SK-N-SH (cell line): ENCODE measurements at regions not wholly inside any gene's neighbourhood (a gene's known extent, or its start where the extent isn't known, plus 50 kb on each side); places are given as distances from the start of the nearest gene placed in this dataset.

Experiments used
- CTCF ChIA-PET: fragments of 300-600, 350-600 bp; formaldehyde crosslinking; extraction: SDS; loops from one replicate; lab custom pipeline; 2021; lab: Yijun Ruan, JAX
- POLR2A ChIA-PET: fragments of 350-600 bp; sonication (Branson Sonifier 250); formaldehyde crosslinking; extraction: SDS; loops from one replicate; lab custom pipeline; 2020; ENCODE audit warnings: antibody characterized with exemption, inconsistent platforms; lab: Yijun Ruan, JAX
- DNase-seq: peaks from one replicate; pipeline ENCODE4 v3.0.0; 2012
- H2AFZ ChIP-seq: fragments of 200-600 bp; sonication (generic); 2 replicates; pipeline ENCODE4 v1.8.1; 2016; ENCODE audit warnings: antibody characterized with exemption, mild to moderate bottlenecking, low read depth
- H3F3A ChIP-seq: fragments of 200-600 bp; sonication (generic); replicated peaks from 2 replicates; pipeline ENCODE3; 2016; ENCODE audit warnings: antibody characterized with exemption, mild to moderate bottlenecking; ENCODE audit not compliant: insufficient read depth
- H3K27ac ChIP-seq, 2 experiments: fragments of 200-500 bp in 1 of 2; fragments of 200-600 bp in 1 of 2; sonication (Bioruptor generic) in 1 of 2; sonication (generic), shearing (Covaris generic) in 1 of 2; 2 replicates each; pipeline versions ENCODE4 v1.5.1 to v1.6.1; 2014 to 2016; ENCODE audit warnings: low read depth in 2 of 2, inconsistent platforms in 1 of 2, low read length in 1 of 2, mild to moderate bottlenecking in 1 of 2, mixed read lengths in 1 of 2
- H3K27me3 ChIP-seq: fragments of 200-600 bp; sonication (generic), shearing (Covaris generic); 2 replicates; pipeline ENCODE4 v1.6.1; 2016; ENCODE audit warnings: mixed run types; ENCODE audit not compliant: insufficient read depth
- H3K36me3 ChIP-seq, 2 experiments: fragments of 200-500 bp in 1 of 2; fragments of 200-600 bp in 1 of 2; sonication (Bioruptor generic) in 1 of 2; sonication (generic) in 1 of 2; replicated peaks in 1 of 2; 2 replicates each; pipeline versions ENCODE3 to v1.5.1; 2014 to 2016; ENCODE audit warnings: low read length in 1 of 2, mild to moderate bottlenecking in 1 of 2; ENCODE audit not compliant: insufficient read depth in 2 of 2, control insufficient read depth in 1 of 2
- H3K4me1 ChIP-seq, 2 experiments: fragments of 200-500 bp in 1 of 2; fragments of 200-600 bp in 1 of 2; sonication (Bioruptor generic) in 1 of 2; sonication (generic), shearing (Covaris generic) in 1 of 2; 2 replicates each; pipeline versions ENCODE4 v1.5.1 to v1.6.1; 2014 to 2016; ENCODE audit warnings: low read depth in 1 of 2, low read length in 1 of 2, mixed run types in 1 of 2; ENCODE audit not compliant: insufficient read depth in 2 of 2, control insufficient read depth in 1 of 2
- H3K4me2 ChIP-seq: fragments of 200-600 bp; sonication (generic), shearing (Covaris generic); 2 replicates; pipeline ENCODE4 v1.6.1; 2017; ENCODE audit warnings: mixed run types
- H3K4me3 ChIP-seq, 2 experiments: fragments of 200-500 bp in 1 of 2; fragments of 200-600 bp in 1 of 2; sonication (Bioruptor generic) in 1 of 2; sonication (generic), shearing (Covaris generic) in 1 of 2; 2 replicates each; pipeline versions ENCODE4 v1.5.1 to v1.8.1; 2014 to 2016; ENCODE audit warnings: low read depth in 2 of 2, inconsistent platforms in 1 of 2, low read length in 1 of 2, mild to moderate bottlenecking in 1 of 2, mixed read lengths in 1 of 2, moderate library complexity in 1 of 2
- H3K79me2 ChIP-seq: fragments of 200-600 bp; sonication (generic); 2 replicates; pipeline ENCODE4 v1.8.1; 2017; ENCODE audit warnings: mild to moderate bottlenecking; ENCODE audit not compliant: insufficient read depth
- H3K9ac ChIP-seq: fragments of 200-600 bp; sonication (generic); 2 replicates; pipeline ENCODE4 v1.6.1; 2017; ENCODE audit warnings: mixed run types
- H3K9me2 ChIP-seq: fragments of 200-600 bp; sonication (generic); 2 replicates; pipeline ENCODE4 v1.6.1; 2017; ENCODE audit warnings: mixed run types
- H3K9me3 ChIP-seq: fragments of 200-600 bp; sonication (generic); 2 replicates; pipeline ENCODE4 v1.6.1; 2017; ENCODE audit warnings: mixed run types, mild to moderate bottlenecking, moderate library complexity
- H4K20me1 ChIP-seq: fragments of 200-600 bp; sonication (generic); 2 replicates; pipeline ENCODE4 v1.6.1; 2017; ENCODE audit warnings: mild to moderate bottlenecking, mixed run types; ENCODE audit not compliant: insufficient read depth
- EP300 ChIP-seq, 2 experiments: IDR thresholded peaks; 2 replicates each; pipeline versions ENCODE4 v1.4.0 to v1.6.1; 2012; ENCODE audit warnings: borderline replicate concordance in 1 of 2, low read depth in 1 of 2, low read length in 1 of 2
- FOSL2 ChIP-seq: IDR thresholded peaks from 2 replicates; pipeline ENCODE4 v1.4.0; 2012; ENCODE audit warnings: low read depth, mild to moderate bottlenecking, moderate library complexity, borderline replicate concordance
- FOXJ3 ChIP-seq: sonication (generic); formaldehyde crosslinking; IDR thresholded peaks from 2 replicates; pipeline ENCODE4 v1.5.1; 2020; ENCODE audit warnings: mild to moderate bottlenecking, missing genetic modification reagents
- FOXM1 ChIP-seq: IDR thresholded peaks from 2 replicates; pipeline ENCODE4 v1.4.0; 2012; ENCODE audit warnings: low read depth, mild to moderate bottlenecking
- GATA2 ChIP-seq: sonication (generic); formaldehyde crosslinking; IDR thresholded peaks from 2 replicates; pipeline ENCODE4 v1.5.0; 2020; ENCODE audit warnings: mild to moderate bottlenecking, missing genetic modification reagents
- IRF3 ChIP-seq: fragments of 150-350 bp; IDR thresholded peaks from 2 replicates; pipeline ENCODE4 v1.6.1; 2016; ENCODE audit warnings: mild to moderate bottlenecking, low read depth, low read length
- JUND ChIP-seq: IDR thresholded peaks from 2 replicates; pipeline ENCODE4 v1.4.0; 2012
- MAX ChIP-seq: IDR thresholded peaks from 2 replicates; pipeline ENCODE4 v1.4.0; 2012; ENCODE audit warnings: low read depth
- MXI1 ChIP-seq: IDR thresholded peaks from 2 replicates; pipeline ENCODE4 v1.6.1; 2012; ENCODE audit warnings: mild to moderate bottlenecking, low read depth, low read length, improper control_type of control experiment
- RAD21 ChIP-seq: IDR thresholded peaks from 2 replicates; pipeline ENCODE4 v1.6.1; 2012; ENCODE audit warnings: mild to moderate bottlenecking, low read length
- RXRA ChIP-seq: IDR thresholded peaks from 2 replicates; pipeline ENCODE4 v1.4.0; 2012; ENCODE audit warnings: low read depth, mild to moderate bottlenecking, borderline replicate concordance
- SIN3A ChIP-seq: IDR thresholded peaks from 2 replicates; pipeline ENCODE4 v1.6.1; 2012; ENCODE audit warnings: low read depth, mild to moderate bottlenecking, low read length, moderate library complexity, borderline replicate concordance
- TAF1 ChIP-seq: IDR thresholded peaks from 2 replicates; pipeline ENCODE4 v1.6.1; 2012; ENCODE audit warnings: low read depth, mild to moderate bottlenecking, low read length, moderate library complexity, borderline replicate concordance
- TCF12 ChIP-seq: IDR thresholded peaks from 2 replicates; pipeline ENCODE4 v1.4.0; 2012
- USF1 ChIP-seq: IDR thresholded peaks from 2 replicates; pipeline ENCODE4 v1.4.0; 2012; ENCODE audit warnings: low read depth, borderline replicate concordance
- USF2 ChIP-seq: fragments of 150-350 bp; IDR thresholded peaks from 2 replicates; pipeline ENCODE4 v1.6.1; 2017; ENCODE audit warnings: antibody characterized with exemption, low read length, low read depth, borderline replicate concordance
- WGBS: methylation state at CpG from one replicate; pipeline ENCODE4 v1.1.6; 2017; ENCODE audit warnings: low lambda C conversion rate; 5-methylcytosine and 5-hydroxymethylcytosine counted together

- WGBS: 88% methylated on average over 2 of the region's 2 CpGs
These were observed 61.2 kb upstream of the DAPP1 start for GRCh38 chr4:99755223-99755944.

GRCh38 chr4:99754756-99755155 is 61.9 kb upstream of the DAPP1 start:
- Histone ChIP-seq H3K9me3 (no peaks in the 10 kb centered on the region), H3K4me2 (peak overlapping the region; percentile 39; the same call in 1 of the 2 replicates), H3K4me1 (peaks cover 0 to 15% of the 10 kb centered on the region in 2 experiments; a peak in 1 of 4 replicates), H3F3A (peaks cover 3% of the 10 kb centered on the region), H3K27me3 (no peaks in the 10 kb centered on the region), H2AFZ (no peak overlapping the region), H3K36me3 (no peaks in the 10 kb centered on the region), H3K27ac (peak overlapping the region in 1 of 2 experiments; percentile 75; a peak in 2 of 4 replicates), H3K79me2 (no peaks in the 10 kb centered on the region), H3K9me2 (no peaks in the 10 kb centered on the region), H3K9ac (no peak overlapping the region), H3K4me3 (no peak overlapping the region), H4K20me1 (no peaks in the 10 kb centered on the region)
- ChIA-PET POLR2A (no interaction called here), CTCF (interaction anchor here (0.5 kb wide), 1 partner anchor 404 kb away, joined by 3 read pairs; no protein-coding TSS in a partner anchor)
- DNase-seq: no peak
- 73% methylated on average over 2 of the region's 2 CpGs for WGBS
- no peak for TF ChIP-seq GATA2 (CRISPR knock-in tag)
- TF ChIP-seq MAX: no peak
- TF ChIP-seq USF2: no peak
- TF ChIP-seq SIN3A: no peak
- no peak for TF ChIP-seq FOXM1
- TF ChIP-seq RAD21: no peak
- TF ChIP-seq IRF3: no peak
- TF ChIP-seq MXI1: no peak
- TF ChIP-seq EP300 (IDR thresholded peaks at IDR 0.05; ENCODE audit: borderline replicate concordance in 1 of 2, low read depth in 1 of 2, low read length in 1 of 2): no peak
- TF ChIP-seq USF1: no peak
- TF ChIP-seq RXRA: no peak
- TF ChIP-seq FOXJ3 (CRISPR knock-in tag): no peak

More at GRCh38 chr4:99755223-99755944, 61.2 kb upstream of the DAPP1 start:
- Histone ChIP-seq H4K20me1 (no peaks in the 10 kb centered on the region), H3K27ac (peak overlapping the region in 1 of 2 experiments; percentile 75; a peak in 2 of 4 replicates), H3K79me2 (no peaks in the 10 kb centered on the region), H3F3A (peaks cover 3% of the 10 kb centered on the region), H3K4me3 (no peak overlapping the region), H3K4me1 (peaks cover 0 to 17% of the 10 kb centered on the region in 2 experiments; a peak in 1 of 4 replicates), H2AFZ (peak overlapping the region; percentile 43; the same call in 1 of the 2 replicates), H3K9me2 (no peaks in the 10 kb centered on the region), H3K36me3 (no peaks in the 10 kb centered on the region), H3K4me2 (peak overlapping the region; percentile 39; the same call in 1 of the 2 replicates), H3K9ac (peak overlapping the region; percentile 15; the same call in 1 of the 2 replicates), H3K27me3 (no peaks in the 10 kb centered on the region), H3K9me3 (no peaks in the 10 kb centered on the region)
- TF ChIP-seq EP300 (IDR thresholded peaks at IDR 0.05; ENCODE audit: borderline replicate concordance in 1 of 2, low read depth in 1 of 2, low read length in 1 of 2) (0 out of 4 replicates have a peak, but pooled peaks of 1 of the 2 experiments have one; percentile 16), JUND (peak; percentile 48), TAF1 (no peak), SIN3A (no peak), FOSL2 (peak; percentile 21; the same call in 1 of the 2 replicates), TCF12 (peak; percentile 43; the same call in 1 of the 2 replicates)
- DNase-seq: no peak
- ChIA-PET POLR2A (no interaction called here), CTCF (interaction anchor here (0.5 to 1.3 kb wide), 2 partner anchors 32 to 403 kb away, joined by 3 read pairs; no protein-coding TSS in a partner anchor)
